IMR-90 (cell line): ENCODE measurements at regions not wholly inside any gene's neighbourhood (a gene's known extent, or its start where the extent isn't known, plus 50 kb on each side); places are given as distances from the start of the nearest gene placed in this dataset.

ENCODE experiments used
- ATAC-seq: fragments of 200-7000 bp; cut with Tn5 transposase; 2 replicates; pipeline ENCODE4 v1.9.1; 2020; ENCODE audit warnings: low read depth, mild to moderate bottlenecking, moderate library complexity
- BruUV-seq: library from RNA; stranded (reverse); fragments of 400-500 nt; replicated peaks from 2 replicates; lab custom pipeline; 2021; lab: Mats Ljungman, UMichigan
- CTCF ChIA-PET: fragments of 300-600 bp; formaldehyde crosslinking; extraction: SDS; loops from one replicate; lab custom pipeline; 2021; ENCODE audit warnings: antibody characterized with exemption; lab: Yijun Ruan, JAX
- POLR2A ChIA-PET: fragments of 300-600 bp; sonication (Branson Sonifier 250); formaldehyde crosslinking; loops from one replicate; lab custom pipeline; 2022; ENCODE audit warnings: antibody characterized with exemption; ENCODE audit not compliant: unreplicated experiment; lab: Charles Lee
- DNase-seq: peaks from one replicate; pipeline ENCODE4 v3.0.0; 2013
- H2AFZ ChIP-seq: replicated peaks from 2 replicates; pipeline ENCODE3; 2013; ENCODE audit warnings: low read length, mild to moderate bottlenecking; ENCODE audit not compliant: poor library complexity
- H2AK5ac ChIP-seq: 2 replicates; pipeline ENCODE4 v1.6.1; 2013; ENCODE audit warnings: low read depth, low read length, inconsistent platforms
- H2AK9ac ChIP-seq: replicated peaks from 2 replicates; pipeline ENCODE3; 2013; ENCODE audit warnings: mild to moderate bottlenecking, low read depth, low read length, moderate library complexity; ENCODE audit not compliant: poor library complexity
- H2BK120ac ChIP-seq: 2 replicates; pipeline ENCODE4 v1.6.1; 2013; ENCODE audit warnings: low read depth, low read length, inconsistent platforms
- H2BK15ac ChIP-seq: 3 replicates; pipeline ENCODE4 v1.6.1; 2013; ENCODE audit warnings: low read depth, low read length, inconsistent platforms
- H2BK20ac ChIP-seq: 2 replicates; pipeline ENCODE4 v1.6.1; 2013; ENCODE audit warnings: low read depth, mild to moderate bottlenecking, inconsistent platforms, low read length, moderate library complexity
- H2BK5ac ChIP-seq: 2 replicates; pipeline ENCODE4 v1.6.1; 2013; ENCODE audit warnings: mild to moderate bottlenecking, low read depth, low read length, inconsistent platforms; ENCODE audit not compliant: poor library complexity, severe bottlenecking
- H3K14ac ChIP-seq: replicated peaks from 2 replicates; pipeline ENCODE4 v1.6.1; 2013; ENCODE audit warnings: low read depth, low read length, inconsistent platforms
- H3K18ac ChIP-seq: 2 replicates; pipeline ENCODE4 v1.6.1; 2013; ENCODE audit warnings: low read depth, low read length, control low read depth
- H3K23ac ChIP-seq: 2 replicates; pipeline ENCODE4 v1.6.1; 2013; ENCODE audit warnings: low read depth, low read length, inconsistent platforms
- H3K27ac ChIP-seq: 2 replicates; pipeline ENCODE4 v1.5.1; 2013; ENCODE audit warnings: mild to moderate bottlenecking, control low read depth, low read length; ENCODE audit not compliant: insufficient read depth
- H3K27me3 ChIP-seq: 2 replicates; pipeline ENCODE4 v1.6.1; 2013; ENCODE audit warnings: low read length; ENCODE audit not compliant: control insufficient read depth, insufficient read depth
- H3K36me3 ChIP-seq: 2 replicates; pipeline ENCODE4 v1.6.1; 2013; ENCODE audit warnings: low read length, mixed read lengths; ENCODE audit not compliant: control insufficient read depth, insufficient read depth
- H3K4ac ChIP-seq: 2 replicates; pipeline ENCODE4 v1.6.1; 2013; ENCODE audit warnings: low read depth, low read length, inconsistent platforms
- H3K4me1 ChIP-seq: 2 replicates; pipeline ENCODE4 v1.6.1; 2013; ENCODE audit warnings: low read length, mixed read lengths; ENCODE audit not compliant: control insufficient read depth, insufficient read depth
- H3K4me2 ChIP-seq: 2 replicates; pipeline ENCODE4 v1.6.1; 2013; ENCODE audit warnings: low read depth, mild to moderate bottlenecking, control low read depth, low read length, moderate library complexity
- H3K4me3 ChIP-seq: 2 replicates; pipeline ENCODE4 v1.5.1; 2013; ENCODE audit warnings: low read depth, mild to moderate bottlenecking, control low read depth, low read length, moderate library complexity; ENCODE audit not compliant: insufficient read depth
- H3K56ac ChIP-seq: 2 replicates; pipeline ENCODE4 v1.6.1; 2013; ENCODE audit warnings: low read length, inconsistent platforms; ENCODE audit not compliant: insufficient read depth; ENCODE audit errors: extremely low read depth
- H3K79me1 ChIP-seq, 2 experiments: 2 replicates each; pipeline ENCODE4 v1.6.1; 2013; ENCODE audit warnings: low read length in 2 of 2, inconsistent platforms in 1 of 2, low read depth in 1 of 2
- H3K9ac ChIP-seq: 2 replicates; pipeline ENCODE4 v1.6.1; 2013; ENCODE audit warnings: low read depth, low read length, control low read depth
- H3K9me1 ChIP-seq: 2 replicates; pipeline ENCODE4 v1.6.1; 2013; ENCODE audit warnings: low read length, inconsistent platforms; ENCODE audit not compliant: insufficient read depth
- H3K9me3 ChIP-seq: 2 replicates; pipeline ENCODE4 v1.6.1; 2013; ENCODE audit warnings: low read length; ENCODE audit not compliant: control insufficient read depth, insufficient read depth
- H4K20me1 ChIP-seq: 2 replicates; pipeline ENCODE4 v1.6.1; 2013; ENCODE audit warnings: low read length, inconsistent platforms; ENCODE audit not compliant: insufficient read depth
- H4K5ac ChIP-seq: 2 replicates; pipeline ENCODE4 v1.6.1; 2013; ENCODE audit warnings: mild to moderate bottlenecking, low read depth, low read length, control low read depth
- H4K8ac ChIP-seq, 2 experiments: 2 replicates each; pipeline ENCODE4 v1.6.1; 2013; ENCODE audit warnings: low read depth in 2 of 2, low read length in 2 of 2, control low read depth in 1 of 2, inconsistent platforms in 1 of 2
- H4K91ac ChIP-seq: 2 replicates; pipeline ENCODE4 v1.6.1; 2013; ENCODE audit warnings: low read depth, low read length, inconsistent platforms; ENCODE audit not compliant: insufficient read depth
- BHLHE40 ChIP-seq: fragments of 150-350 bp; IDR thresholded peaks from 2 replicates; pipeline ENCODE4 v1.6.1; 2016; ENCODE audit warnings: mild to moderate bottlenecking, low read depth, low read length
- CEBPB ChIP-seq: IDR thresholded peaks from 2 replicates; pipeline ENCODE4 v1.6.1; 2012; ENCODE audit warnings: low read depth, low read length, improper control_type of control experiment
- CHD1 ChIP-seq: IDR thresholded peaks from 2 replicates; pipeline ENCODE4 v1.6.1; 2012; ENCODE audit warnings: low read depth, low read length, improper control_type of control experiment
- FOS ChIP-seq: fragments of 150-350 bp; IDR thresholded peaks from 2 replicates; pipeline ENCODE4 v1.6.1; 2016; ENCODE audit warnings: low read depth, low read length
- MAFK ChIP-seq: IDR thresholded peaks from 2 replicates; pipeline ENCODE4 v1.6.1; 2012; ENCODE audit warnings: low read depth, low read length, improper control_type of control experiment
- MAZ ChIP-seq: IDR thresholded peaks from 2 replicates; pipeline ENCODE4 v1.6.1; 2012; ENCODE audit warnings: low read depth, mild to moderate bottlenecking, low read length, improper control_type of control experiment, moderate library complexity, borderline replicate concordance
- MXI1 ChIP-seq: IDR thresholded peaks from 2 replicates; pipeline ENCODE4 v1.6.1; 2012; ENCODE audit warnings: low read depth, mild to moderate bottlenecking, low read length, moderate library complexity, borderline replicate concordance
- NFE2L2 ChIP-seq: fragments of 150-350 bp; IDR thresholded peaks from 2 replicates; pipeline ENCODE4 v1.6.1; 2016; ENCODE audit warnings: low read depth, mild to moderate bottlenecking, low read length
- POLR2A ChIP-seq: IDR thresholded peaks from 2 replicates; pipeline ENCODE4 v1.6.1; 2012; ENCODE audit warnings: mild to moderate bottlenecking, low read depth, low read length
- RAD21 ChIP-seq: IDR thresholded peaks from 2 replicates; pipeline ENCODE4 v1.6.1; 2012; ENCODE audit warnings: low read length, improper control_type of control experiment
- RCOR1 ChIP-seq: IDR thresholded peaks from 2 replicates; pipeline ENCODE4 v1.6.1; 2012; ENCODE audit warnings: mild to moderate bottlenecking, low read length, improper control_type of control experiment; ENCODE audit not compliant: insufficient replicate concordance
- RFX5 ChIP-seq: IDR thresholded peaks from 2 replicates; pipeline ENCODE4 v1.8.0; 2012; ENCODE audit warnings: low read depth, mild to moderate bottlenecking, low read length, moderate library complexity
- SMC3 ChIP-seq: fragments of 150-350 bp; IDR thresholded peaks from 2 replicates; pipeline ENCODE4 v1.6.1; 2016; ENCODE audit warnings: low read depth, mild to moderate bottlenecking, antibody characterized with exemption, low read length, moderate library complexity
- WGBS, 2 experiments: methylation state at CpG; one replicate each; pipeline versions ENCODE4 v1.1.5 to v1.1.7; 2013; ENCODE audit warnings: missing lambda C conversion rate in 2 of 2; ENCODE audit not compliant: insufficient read length in 1 of 2; ENCODE audit errors: extremely low coverage in 2 of 2; 5-methylcytosine and 5-hydroxymethylcytosine counted together
- dilution Hi-C: fragments of 300-500 bp; cut with HindIII; formaldehyde crosslinking; loops from one replicate; pipeline ENCODE4 v1.14.3; 2018; ENCODE audit warnings: low sequenced_read_pairs; ENCODE audit not compliant: unreplicated experiment
- in situ Hi-C: fragments of 300-500 bp; cut with MboI; formaldehyde crosslinking; loops from 3 replicates; pipeline ENCODE4 v1.14.3; 2019; ENCODE audit warnings: low sequenced_read_pairs, inconsistent platforms, mixed read lengths
- intact Hi-C: fragments of 100-400 bp; cut with micrococcal nuclease; formaldehyde crosslinking; loops from 2 replicates; pipeline ENCODE4 v1.10.0; 2022
- TF ChIP-seq, protein P1 (sequence below): fragments of 150-350 bp; IDR thresholded peaks from 2 replicates; pipeline ENCODE4 v1.6.1; 2017; ENCODE audit warnings: mild to moderate bottlenecking, antibody characterized with exemption, low read length, low read depth
- TF ChIP-seq, protein P2 (sequence below): fragments of 150-350 bp; IDR thresholded peaks from 2 replicates; pipeline ENCODE4 v1.6.1; 2016; ENCODE audit warnings: low read depth, mild to moderate bottlenecking, low read length, moderate library complexity, borderline replicate concordance
- TF ChIP-seq, protein P3 (sequence below): conservative IDR thresholded peaks from 2 replicates; pipeline ENCODE4 v1.5.1; 2012; ENCODE audit warnings: mild to moderate bottlenecking, low read depth, low read length, improper control_type of control experiment

DNA sequence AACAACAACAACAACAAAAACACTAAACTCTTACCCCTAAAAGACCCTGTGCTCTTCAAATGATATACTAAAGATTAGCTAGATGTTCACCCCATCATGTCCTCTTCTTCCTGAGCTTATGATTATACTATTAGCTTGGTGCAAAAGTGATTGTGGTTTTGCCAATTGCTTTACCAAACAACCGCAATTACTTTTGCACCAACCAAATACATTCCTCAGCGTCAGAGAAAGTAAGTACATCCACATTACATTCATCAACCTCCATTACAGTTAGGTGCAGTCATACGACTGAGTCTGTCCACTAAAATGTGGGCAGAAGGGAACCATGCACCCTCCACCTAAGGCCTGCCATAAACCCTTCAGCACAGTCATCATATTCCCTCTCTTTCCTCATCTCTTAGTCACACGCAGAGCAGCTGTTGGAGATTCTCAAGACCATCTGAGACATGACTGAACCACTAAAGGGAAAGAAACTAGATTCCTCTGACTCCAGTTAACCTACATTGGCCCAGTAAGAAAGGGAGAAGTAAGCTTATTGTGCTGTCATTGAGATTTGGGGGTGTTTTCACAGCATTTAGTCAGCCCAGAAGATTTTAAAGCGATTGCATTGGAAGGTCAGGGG, 181.6 kb upstream of the TLE4 start:
- peak overlapping the region; percentile 70 for H2AFZ ChIP-seq
- BruUV-seq, result no TSS peak

More for the DNA sequence above, 181.6 kb upstream of the TLE4 start:
- Histone ChIP-seq H3K79me1 (no peaks in the 10 kb centered on the region), H2BK15ac (no peak overlapping the region), H3K14ac (no peak overlapping the region; the same call in 1 of the 2 replicates), H3K18ac (no peak overlapping the region), H2AK5ac (no peak overlapping the region), H3K4me1 (no peaks in the 10 kb centered on the region), H4K20me1 (no peaks in the 10 kb centered on the region), H3K9me3 (no peaks in the 10 kb centered on the region), H3K23ac (no peak overlapping the region), H3K36me3 (no peaks in the 10 kb centered on the region), H3K4me3 (no peak overlapping the region), H3K9ac (no peak overlapping the region), H4K8ac (no peak overlapping the region), H2BK120ac (no peak overlapping the region), H3K4ac (no peak overlapping the region), H2BK20ac (no peak overlapping the region), H3K27ac (no peak overlapping the region), H4K91ac (no peak overlapping the region), H2BK5ac (no peak overlapping the region), H3K4me2 (no peak overlapping the region), H3K9me1 (no peaks in the 10 kb centered on the region), H3K27me3 (no peaks in the 10 kb centered on the region), H4K5ac (no peak overlapping the region), H3K56ac (no peak overlapping the region), H2AK9ac (no peak overlapping the region)
- ATAC-seq, result peak; percentile 71
- peak; percentile 92 for DNase-seq
- intact Hi-C loops, result no loop called here
- dilution Hi-C loops, result no loop called here
- CTCF ChIA-PET, result no interaction called here
- POLR2A ChIA-PET, result interaction anchor here (0.6 kb wide), 1 partner anchor 181 kb away, joined by 17 read pairs; no protein-coding TSS in a partner anchor
- TF ChIP-seq FOS (no peak), MXI1 (no peak), RAD21 (no peak), CEBPB (peak; percentile 71), MAFK (peak; percentile 48; the same call in 1 of the 2 replicates), SMC3 (no peak), RCOR1 (peak; percentile 47), NFE2L2 (no peak), MAZ (no peak), BHLHE40 (no peak), POLR2A (no peak), RFX5 (no peak), CHD1 (no peak)
- TF ChIP-seq, protein P1, sequence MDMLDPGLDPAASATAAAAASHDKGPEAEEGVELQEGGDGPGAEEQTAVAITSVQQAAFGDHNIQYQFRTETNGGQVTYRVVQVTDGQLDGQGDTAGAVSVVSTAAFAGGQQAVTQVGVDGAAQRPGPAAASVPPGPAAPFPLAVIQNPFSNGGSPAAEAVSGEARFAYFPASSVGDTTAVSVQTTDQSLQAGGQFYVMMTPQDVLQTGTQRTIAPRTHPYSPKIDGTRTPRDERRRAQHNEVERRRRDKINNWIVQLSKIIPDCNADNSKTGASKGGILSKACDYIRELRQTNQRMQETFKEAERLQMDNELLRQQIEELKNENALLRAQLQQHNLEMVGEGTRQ, result no peak
- TF ChIP-seq, protein P2, sequence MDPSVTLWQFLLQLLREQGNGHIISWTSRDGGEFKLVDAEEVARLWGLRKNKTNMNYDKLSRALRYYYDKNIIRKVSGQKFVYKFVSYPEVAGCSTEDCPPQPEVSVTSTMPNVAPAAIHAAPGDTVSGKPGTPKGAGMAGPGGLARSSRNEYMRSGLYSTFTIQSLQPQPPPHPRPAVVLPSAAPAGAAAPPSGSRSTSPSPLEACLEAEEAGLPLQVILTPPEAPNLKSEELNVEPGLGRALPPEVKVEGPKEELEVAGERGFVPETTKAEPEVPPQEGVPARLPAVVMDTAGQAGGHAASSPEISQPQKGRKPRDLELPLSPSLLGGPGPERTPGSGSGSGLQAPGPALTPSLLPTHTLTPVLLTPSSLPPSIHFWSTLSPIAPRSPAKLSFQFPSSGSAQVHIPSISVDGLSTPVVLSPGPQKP, result no peak
- TF ChIP-seq, protein P3, sequence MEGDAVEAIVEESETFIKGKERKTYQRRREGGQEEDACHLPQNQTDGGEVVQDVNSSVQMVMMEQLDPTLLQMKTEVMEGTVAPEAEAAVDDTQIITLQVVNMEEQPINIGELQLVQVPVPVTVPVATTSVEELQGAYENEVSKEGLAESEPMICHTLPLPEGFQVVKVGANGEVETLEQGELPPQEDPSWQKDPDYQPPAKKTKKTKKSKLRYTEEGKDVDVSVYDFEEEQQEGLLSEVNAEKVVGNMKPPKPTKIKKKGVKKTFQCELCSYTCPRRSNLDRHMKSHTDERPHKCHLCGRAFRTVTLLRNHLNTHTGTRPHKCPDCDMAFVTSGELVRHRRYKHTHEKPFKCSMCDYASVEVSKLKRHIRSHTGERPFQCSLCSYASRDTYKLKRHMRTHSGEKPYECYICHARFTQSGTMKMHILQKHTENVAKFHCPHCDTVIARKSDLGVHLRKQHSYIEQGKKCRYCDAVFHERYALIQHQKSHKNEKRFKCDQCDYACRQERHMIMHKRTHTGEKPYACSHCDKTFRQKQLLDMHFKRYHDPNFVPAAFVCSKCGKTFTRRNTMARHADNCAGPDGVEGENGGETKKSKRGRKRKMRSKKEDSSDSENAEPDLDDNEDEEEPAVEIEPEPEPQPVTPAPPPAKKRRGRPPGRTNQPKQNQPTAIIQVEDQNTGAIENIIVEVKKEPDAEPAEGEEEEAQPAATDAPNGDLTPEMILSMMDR, result no peak
- in situ Hi-C loops, result no loop called here
- no CpG with 5 or more reads among the region's 5 CpGs for WGBS, 2 experiments
